GM18870 (cell line): ENCODE measurements at regions not wholly inside any gene's neighbourhood (a gene's known extent, or its start where the extent isn't known, plus 50 kb on each side); places are given as distances from the start of the nearest gene placed in this dataset.
"Not testable (repeated sequence)": the region's sequence is repeated elsewhere in the genome, so short reads cannot be mapped to it uniquely, and the experiment has no call there.

Experiments
- ATAC-seq: cut with Tn5 transposase; IDR thresholded peaks from one replicate; pipeline ENCODE4 v1.9.1; 2021; ENCODE audit warnings: moderate library complexity; ENCODE audit not compliant: unreplicated experiment

DNA sequence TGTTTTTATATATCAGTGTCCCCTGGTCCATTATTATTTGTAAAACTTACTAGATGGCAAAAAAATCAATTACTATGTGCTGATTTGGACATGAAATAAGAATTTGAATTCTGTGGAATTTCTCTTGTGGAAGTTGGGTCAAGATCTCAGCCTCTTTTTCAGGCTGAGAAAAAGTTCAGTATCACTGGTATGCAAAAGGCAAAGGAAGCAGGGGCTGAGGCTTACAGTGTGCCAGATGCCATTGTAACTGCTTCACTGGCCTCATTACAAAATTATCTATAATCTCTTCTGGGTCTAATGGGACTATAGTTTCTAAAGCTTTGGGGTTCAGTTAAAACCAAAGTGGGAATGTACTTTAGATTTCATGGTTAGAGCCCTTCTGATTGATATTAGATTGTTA is 125.9 kb upstream of the SLC7A14 start:
- ATAC-seq, result no peak

DNA sequence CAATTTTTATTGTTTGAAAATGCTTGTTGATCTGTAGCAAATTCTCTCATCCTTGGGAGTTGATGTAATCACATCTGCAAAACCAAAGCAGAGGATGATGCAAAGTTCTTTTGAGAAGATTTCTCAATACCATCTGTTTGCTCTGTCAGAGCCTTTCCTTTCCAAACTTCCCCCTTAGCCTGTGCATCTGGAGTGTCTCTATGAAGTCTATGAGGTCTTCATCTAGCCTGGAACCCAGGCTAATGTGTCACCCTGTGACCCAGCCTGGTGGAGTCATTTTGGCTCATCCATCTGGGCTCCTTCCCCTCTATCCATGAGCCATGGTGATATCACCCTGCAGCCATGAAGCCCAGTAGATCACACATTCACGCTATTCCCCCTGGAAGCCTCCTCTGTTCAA is 123.2 kb upstream of the SLC7A14 start:
- ATAC-seq, result no peak

DNA sequence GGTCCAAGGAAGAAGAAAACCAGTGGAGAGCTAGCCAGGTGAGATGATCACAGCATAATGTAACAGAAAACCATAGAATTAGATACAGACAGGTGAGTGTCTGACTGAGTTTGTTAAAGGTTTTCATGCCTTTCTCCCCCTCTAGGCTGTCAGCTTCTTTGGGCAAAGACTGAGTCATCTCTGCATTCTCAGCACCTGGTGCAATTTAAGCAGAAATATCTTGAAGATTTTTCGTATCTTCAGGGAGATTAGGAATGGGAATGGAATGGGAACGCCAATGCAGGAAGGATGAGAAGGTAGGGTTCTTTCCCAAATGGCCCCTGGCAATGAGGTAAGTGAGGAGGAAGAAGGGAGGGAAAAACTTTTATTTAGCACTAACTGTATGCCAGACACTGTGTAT is 122.0 kb upstream of the SLC7A14 start:
- ATAC-seq, result no peak

DNA sequence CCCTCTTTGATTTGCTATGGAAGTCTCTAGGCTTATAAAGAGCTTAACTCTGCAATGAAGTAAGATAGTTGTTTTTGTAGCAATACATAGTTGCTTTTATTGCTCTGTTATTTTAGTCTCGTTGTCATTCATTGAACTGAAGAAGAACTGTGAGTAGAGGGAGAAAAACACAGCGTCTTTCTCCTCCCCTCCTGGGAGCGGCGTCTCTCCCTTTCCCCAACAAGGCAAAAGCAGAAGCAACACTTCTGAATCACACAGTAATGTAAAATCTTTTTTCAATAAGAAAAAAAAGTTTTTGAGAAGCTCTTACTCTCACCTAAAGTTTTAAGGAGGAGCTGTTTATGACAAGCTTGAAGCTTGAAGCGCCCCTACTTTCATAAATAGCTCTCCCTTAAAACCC is 119.3 kb upstream of the SLC7A14 start:
- no peak for ATAC-seq

DNA sequence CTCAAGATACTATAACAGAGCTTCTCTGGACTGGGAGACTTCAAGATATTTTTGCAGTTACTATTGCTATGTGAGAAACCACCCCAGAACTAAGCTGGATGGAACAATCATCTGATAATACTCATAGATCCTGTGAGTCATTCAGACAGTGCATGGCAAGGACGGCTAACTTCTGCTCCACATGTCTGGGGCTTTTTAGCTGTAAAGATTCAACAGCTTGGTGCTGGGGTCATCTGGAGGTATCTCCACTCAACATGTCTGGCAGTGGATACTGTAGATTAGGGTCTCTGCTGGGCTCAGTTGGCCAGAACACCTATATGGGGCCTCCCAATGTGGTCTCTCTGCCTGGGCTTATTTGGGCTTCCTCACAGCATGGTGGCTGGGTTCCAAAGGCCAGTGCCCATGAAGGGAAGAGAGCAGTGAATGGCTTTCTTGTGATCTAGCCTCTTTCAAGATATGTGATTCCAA is 117.3 kb upstream of the SLC7A14 start:
- ATAC-seq, result no peak

DNA sequence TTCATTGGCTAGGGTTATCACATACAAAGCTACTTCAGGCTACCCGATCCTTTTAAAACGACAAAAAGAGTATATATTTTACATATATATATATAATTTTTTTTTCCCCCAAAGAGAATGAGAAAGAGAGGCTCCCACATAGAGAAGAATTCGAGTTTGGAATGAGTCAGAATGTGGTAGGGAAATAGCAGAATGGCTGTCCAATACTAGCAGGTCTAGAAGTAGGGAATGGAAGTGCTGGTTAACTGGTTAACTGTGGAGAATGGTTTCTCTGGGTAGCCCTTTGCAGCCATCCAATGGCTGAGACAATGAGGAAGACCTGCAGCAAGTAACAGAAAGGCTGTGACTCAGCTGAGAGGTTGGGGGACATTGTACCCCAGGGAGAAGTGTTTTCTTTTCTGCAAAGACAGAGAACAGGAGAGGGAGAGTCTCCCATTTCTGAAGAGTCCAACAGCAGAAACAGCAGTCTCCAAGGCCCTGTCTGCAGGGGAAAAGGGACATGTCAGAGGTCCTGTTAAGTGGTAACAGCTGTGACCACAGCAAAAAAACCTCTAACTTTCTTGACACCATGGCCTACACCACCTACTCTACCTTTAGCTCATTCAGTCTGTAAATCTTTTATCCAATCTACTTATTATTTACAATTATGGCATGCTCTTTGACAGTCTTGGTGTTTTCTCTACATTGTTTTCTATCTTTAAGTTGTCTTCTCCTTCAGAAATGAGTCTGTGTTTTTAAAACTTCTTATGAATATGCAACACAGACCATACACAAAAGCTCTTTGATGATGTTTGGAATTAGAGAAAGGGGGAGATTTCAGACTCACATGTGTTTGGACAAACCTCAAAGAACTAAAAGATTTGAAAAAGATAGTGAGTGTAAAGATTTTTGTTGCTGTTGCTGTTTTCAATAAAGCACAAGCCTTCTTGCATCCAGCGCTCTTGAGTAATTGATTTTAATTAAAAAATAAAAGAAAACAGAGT is 116.1 kb upstream of the SLC7A14 start:
- peak; percentile 55 for ATAC-seq

DNA sequence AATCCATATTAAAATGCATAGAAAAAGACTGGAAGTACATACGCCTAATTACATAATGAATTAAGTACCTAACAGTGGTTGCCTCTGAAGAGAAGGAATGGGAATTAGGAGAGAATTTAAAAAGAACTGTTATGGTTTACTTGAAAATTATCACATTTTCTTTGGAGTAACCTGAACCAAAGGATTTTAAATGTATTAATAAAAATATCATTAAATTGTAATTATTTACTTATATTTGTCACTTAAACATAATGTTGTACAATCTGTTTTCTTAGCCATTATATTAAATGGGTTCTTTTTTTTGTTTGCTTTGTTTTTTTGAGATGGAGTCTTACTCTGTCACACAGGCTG is 114.2 kb upstream of the SLC7A14 start:
- no peak for ATAC-seq

DNA sequence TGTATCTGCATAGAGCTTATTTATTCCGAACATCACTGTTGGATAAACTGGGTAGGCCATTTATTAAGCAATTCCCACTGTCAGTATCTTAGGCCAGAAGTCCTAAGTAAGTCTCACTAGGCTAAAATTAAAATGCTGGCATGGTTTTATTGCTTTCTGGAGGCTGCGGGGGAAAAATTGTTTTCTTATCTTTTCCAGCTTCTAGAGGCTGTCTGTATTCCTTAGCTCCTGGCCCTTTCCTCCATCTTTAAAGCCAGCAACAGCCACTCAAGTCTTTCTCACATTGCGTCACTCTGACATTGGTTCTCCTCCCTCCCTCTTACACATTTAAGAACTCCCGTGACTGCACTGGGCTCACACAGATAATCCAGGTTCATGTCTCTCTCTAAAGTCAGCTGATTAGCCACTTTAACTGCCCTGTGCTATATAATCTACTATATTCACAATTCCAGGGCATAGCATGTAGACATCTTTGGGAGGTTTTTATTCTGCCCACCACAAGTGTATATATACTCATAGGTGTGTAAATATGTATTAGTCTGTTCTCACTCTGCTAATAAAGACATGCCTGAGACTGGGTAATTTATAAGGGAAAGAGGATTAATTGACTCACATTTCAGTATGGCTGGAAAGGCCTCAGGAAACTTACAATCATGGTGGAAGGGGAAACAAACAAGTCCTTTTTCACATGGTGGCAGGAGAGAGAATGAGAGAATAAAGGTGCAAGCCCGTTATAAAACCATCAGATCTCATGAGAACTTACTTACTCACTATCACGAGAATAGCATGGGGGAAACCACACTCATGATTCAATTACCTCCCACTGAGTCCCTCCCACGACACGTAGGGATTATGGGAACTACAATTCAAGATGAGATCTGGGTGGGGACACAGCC is 113.5 kb upstream of the SLC7A14 start:
- no peak for ATAC-seq

DNA sequence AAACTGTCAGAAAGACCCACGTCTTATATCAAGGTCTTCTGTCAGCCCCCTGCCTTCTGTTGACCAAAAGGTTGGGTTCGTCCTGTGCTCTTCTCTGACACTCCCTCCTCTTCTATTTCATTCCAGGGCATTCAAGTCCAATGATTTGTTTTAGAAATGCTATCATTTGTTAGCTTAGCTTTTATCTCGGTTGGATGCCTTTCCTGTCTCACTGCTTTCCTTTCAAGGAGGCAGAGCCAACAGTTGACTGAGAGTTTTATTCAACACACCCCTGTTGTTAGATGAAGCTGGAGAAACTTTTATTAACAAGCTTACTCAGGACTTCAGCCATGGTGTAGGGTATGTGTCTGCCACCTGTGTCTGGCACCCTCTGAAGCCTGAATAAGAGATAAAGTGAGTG is 112.0 kb upstream of the SLC7A14 start:
- ATAC-seq, result no peak

DNA sequence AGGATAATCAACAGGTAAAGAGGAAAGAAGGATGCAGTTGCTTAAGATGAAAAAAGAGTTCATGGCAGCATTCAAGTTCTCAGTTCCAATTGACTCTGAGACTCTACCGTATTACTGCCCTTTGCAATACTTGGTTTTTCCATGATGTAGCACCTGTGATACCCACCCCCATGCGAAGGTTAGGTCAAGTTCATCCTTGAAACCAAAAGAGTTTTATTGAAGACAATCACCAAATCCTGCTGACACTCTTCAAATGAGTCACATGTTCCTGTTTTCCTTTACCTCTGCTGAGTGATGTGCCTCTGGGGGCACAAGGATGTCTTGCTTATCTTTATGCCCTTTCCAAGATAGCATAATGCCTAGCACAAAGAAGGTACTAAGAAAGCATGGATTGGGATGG is 111.3 kb upstream of the SLC7A14 start:
- ATAC-seq, result no peak

DNA sequence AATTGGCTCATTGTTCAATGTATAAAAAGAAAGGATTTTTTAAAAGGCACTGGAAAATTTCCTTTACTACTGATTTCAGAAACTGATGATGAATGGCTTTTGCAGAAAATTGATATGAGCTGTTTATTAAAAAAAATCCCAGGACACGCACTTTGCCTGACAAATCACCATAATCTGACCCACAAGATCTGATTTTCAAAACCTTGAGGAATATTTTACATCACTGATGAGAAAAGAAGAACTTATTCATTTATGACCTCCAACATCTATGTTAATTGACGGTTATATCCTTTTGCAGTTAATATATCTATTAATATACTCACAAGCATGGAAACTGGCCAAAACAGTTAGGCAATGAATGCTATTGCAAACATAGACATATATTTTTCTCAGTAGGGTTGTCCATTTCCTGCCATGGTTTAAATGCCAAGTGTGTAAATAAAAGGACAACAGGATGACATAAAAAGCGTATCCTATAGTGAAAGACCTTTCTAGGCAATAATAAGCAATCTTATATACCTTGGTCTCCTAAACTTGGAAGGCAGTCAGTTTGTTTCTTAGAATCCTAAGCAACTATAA is 109.7 kb upstream of the SLC7A14 start:
- no peak for ATAC-seq

DNA sequence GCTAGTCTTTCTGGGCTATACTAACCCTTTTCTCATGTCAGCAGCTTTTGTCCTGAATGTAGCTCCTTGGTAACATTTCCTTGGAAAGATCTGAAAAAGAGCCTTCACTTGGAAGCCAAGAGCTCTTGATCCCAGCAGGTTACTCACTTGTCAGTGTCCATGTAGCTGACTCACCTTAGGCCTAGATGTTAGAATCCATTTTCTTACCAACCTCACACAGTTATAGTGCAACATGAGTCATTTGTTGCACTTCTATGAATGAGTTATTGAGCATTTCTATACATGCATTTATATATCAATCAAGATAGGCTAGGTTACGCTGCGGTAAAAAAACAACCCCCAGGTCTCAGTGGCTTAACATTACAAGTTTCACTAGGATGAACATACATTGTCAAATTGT is 106.8 kb upstream of the SLC7A14 start:
- no peak for ATAC-seq

DNA sequence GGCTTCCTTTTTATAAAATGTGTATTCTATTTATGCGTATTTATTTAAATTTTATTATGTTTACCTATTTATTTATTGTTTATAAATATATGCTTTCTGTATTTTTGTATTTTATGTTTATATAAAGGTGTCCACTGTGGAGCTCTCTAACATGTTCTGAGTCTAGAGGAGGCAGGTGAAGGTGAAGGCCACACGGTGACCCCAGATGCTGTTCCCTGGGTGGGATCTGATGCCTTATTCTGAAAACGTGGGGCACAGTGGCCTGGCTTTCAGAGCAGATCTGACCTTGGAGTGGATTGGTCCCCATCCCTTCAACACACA is 104.7 kb upstream of the SLC7A14 start:
- ATAC-seq, result no peak

DNA sequence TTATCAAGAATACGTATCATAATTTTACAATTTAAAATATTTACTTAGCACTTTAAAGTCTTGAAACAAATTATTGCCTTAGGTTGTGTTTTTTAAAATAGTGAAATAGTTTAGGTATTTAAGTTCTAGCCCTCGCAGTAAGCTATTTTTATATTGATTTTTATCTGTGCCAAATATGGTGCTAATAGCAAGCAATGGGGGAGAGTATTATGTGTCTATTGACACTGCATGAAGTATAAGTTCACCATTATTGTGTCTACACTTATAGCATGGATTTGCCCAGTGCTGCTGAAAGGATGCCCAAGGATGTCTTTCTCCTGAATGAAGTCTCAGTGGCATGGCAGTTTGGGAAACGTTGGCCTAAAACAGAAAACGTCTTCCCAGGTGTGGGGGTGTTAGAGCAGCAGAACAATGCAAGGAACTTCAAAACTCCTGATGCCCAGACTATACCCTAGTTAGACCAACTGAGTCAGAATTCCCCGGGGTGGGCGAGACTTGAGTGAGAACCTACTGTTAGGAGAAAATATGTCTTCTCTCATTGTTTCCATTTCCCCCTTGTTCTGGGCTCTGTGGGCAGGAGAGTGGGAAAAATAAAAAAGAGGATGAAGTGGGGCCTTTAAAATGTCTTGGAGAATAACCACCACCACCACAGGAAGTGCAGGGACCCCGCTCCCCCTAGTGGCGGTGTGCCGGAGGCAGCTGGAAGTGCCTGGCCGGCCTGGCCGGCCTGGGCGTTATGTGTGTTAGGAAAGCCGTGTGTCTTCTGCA is 104.2 kb upstream of the SLC7A14 start:
- ATAC-seq, result no peak

DNA sequence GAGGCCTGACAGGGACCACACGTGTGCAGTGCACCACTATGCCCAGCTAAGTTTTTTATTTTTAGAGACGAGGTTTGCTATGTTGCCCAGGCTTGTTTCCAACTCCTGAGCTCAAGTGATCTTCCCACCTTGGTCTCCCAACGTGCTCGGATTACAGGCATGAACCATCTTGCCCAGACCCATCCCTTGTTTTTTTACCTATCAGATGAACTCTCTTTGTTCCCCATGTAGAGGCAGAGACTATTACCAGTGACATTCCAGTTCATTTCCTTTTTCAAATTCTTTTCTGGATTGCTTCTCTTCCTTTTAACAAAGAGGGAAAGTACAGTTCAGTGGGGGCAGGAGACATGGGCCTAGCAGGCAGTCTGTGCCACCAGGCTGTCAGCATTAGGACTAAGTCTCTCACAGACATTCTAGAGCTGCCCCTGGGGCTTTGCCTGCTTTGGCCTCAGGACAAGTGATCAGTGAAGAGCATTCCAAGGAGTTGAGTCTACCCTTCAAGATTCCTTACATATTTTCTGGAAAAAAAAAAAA is 103.5 kb upstream of the SLC7A14 start:
- ATAC-seq, result no peak

DNA sequence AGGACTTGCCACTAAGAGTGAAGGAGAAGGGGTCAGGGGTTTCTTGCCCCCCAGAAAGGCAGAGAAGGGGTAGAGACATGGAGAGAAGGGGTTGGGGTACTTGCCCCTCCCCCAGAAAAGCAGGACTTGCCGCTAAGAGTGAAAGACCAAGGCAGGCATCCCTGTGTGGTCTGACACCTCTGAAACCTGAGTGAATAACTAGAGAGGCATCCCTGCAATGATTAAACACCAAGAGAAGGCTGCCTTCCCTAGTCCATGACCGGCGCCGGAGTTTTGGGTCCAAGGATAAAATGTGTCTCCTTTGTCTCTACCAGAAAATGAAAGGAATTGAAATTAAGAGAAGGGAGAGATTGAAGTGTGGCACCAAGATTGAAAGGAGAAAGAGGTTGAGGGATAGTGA is 102.3 kb upstream of the SLC7A14 start:
- ATAC-seq, result not testable (repeated sequence)

DNA sequence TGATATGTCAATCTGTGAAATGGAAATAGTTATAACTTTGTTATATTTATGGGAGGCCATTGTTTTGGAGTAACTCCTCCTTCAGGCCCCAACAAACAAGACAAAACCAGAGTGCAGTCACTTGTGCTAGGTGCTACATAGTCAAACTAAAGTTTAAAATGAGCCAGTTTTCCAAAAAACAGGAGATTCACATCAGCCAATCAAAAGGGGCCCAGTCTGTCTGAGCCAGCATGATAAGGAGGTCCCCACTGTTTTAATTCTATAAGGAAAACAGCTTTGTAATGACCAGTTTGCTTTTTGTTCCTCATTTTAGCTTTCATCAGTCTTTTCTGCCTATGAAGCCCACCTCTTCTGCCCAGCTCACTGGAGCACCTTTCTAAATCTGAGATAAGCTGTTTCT is 94.7 kb upstream of the SLC7A14 start:
- no peak for ATAC-seq

DNA sequence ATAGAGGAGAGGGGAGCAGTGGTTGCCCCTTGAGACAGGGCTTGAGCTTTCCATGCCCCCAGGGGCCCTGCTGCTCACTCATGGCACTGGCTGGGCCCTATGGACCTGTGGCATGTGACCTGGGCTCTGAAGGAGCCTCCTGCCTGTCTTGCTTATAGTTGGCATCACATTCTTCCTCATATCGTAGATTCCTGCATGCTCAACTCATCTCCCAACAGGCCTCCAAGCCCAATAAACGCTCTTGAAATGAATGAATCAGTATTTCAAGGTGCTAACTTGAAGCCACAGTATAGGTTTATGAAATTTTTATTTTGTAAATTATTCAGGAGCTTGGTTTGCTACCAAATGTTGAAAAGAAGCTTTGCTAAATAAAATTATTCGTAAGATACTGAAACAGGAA is 93.3 kb upstream of the SLC7A14 start:
- no peak for ATAC-seq

DNA sequence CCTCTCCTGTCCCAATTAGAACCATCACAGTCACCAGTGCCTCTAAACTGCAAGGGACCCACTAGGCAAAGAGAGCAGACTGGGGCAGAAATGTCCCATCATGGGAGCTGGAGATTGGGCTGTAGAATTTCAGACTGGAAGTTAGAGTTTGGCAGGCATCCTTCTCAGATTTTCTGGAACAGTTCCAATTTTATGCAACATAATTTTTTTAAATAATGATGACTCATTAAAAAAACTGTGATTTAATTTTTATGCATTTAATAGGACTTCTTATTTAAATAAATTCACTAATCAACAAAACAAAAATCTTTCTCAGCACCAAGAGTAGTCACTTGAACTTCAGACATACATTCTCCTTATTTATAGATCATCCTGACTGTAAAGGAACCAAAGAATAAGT is 84.6 kb upstream of the SLC7A14 start:
- ATAC-seq, result no peak

DNA sequence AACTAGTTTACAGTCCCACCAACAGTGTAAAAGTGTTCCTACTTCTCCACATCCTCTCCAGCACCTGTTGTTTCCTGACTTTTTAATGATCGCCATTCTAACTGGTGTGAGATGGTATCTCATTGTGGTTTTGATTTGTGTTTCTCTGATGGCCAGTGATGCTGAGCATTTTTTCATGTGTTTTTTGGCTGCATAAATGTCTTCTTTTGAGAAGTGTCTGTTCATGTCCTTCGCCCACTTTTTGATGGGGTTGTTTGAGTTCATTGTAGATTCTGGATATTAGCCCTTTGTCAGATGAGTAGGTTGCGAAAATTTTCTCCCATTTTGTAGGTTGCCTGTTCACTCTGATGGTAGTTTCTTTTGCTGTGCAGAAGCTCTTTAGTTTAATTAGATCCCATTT is 77.1 kb upstream of the SLC7A14 start:
- ATAC-seq, result not testable (repeated sequence)

DNA sequence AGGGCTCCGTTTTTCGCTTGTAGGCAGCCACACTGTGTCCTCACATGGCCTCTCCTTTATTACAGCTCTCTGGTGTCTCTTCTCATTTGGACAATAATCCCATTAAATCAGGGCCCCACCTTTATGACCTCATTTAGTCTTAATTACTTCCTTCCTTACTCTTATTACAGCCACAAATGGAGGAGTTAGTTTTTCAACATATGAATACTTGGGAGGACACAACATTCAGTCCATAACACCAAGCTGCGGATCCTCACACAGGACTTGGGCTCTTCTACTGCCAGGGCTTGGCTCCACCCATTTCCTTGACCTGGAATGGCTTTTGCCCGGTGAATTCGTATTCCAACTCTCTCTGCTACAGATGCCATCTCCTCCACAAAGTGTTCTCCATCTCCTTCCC is 74.3 kb upstream of the SLC7A14 start:
- ATAC-seq, result no peak
